GM18508 (cell line): ENCODE measurements at regions not wholly inside any gene's neighbourhood (a gene's known extent, or its start where the extent isn't known, plus 50 kb on each side); places are given as distances from the start of the nearest gene placed in this dataset.

ENCODE experiments used
- ATAC-seq: cut with Tn5 transposase; IDR thresholded peaks from one replicate; pipeline ENCODE4 v1.9.1; 2021; ENCODE audit warnings: moderate number of reproducible peaks; ENCODE audit not compliant: insufficient read depth, unreplicated experiment

DNA sequence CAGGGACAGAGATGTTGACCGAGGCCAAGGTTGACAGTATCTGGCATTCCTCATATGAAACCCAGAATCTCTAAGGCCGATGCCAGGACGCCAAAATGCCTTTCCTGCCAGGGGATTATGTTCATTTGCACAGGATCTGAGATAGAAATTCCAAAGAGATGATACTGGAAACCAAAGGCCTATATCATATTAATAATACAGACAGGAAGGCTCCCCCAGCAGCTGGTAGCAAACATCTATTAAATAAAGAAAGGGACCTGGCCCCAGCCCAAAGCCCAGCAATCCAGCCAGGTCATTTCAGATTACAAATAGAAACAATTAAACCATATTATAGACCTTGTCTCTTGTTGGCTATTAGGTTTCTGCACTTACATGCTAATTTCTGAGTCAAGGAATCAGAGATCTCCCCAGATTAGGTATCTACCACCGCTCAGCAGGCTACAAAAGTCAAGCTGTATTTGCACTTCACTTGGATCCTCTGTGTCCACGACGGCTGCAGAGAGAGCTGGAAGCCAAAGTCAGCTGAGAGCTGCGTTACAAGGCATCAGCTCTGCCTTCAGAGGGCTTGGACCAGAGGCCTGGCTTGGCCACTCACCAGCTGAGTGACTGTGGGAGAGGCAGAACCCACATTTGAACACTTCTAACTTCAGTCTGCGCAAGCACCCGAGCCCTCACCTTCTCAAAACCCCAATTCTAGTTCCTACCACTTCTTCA lies 269.3 kb upstream of the SIX2 start:
- ATAC-seq = no peak

DNA sequence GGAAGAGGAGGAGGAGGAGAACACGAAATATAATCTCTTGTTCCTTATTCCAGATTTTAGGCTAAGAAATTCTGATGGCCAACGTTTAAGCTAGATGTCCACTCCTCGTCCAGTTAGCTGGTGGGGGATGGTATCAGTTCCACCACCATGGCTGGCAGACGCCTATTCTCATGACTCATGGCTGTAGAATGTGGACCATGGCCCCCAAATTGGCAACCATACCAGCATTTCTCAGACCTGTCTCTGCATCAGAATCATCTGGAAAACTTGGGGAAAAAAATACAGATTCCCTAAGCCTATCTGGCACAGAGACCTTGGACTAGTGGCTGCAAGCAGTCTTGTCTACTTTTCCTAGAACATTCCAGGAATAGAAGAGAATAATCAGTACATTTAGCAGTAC lies 267.7 kb upstream of the SIX2 start:
- ATAC-seq = no peak

DNA sequence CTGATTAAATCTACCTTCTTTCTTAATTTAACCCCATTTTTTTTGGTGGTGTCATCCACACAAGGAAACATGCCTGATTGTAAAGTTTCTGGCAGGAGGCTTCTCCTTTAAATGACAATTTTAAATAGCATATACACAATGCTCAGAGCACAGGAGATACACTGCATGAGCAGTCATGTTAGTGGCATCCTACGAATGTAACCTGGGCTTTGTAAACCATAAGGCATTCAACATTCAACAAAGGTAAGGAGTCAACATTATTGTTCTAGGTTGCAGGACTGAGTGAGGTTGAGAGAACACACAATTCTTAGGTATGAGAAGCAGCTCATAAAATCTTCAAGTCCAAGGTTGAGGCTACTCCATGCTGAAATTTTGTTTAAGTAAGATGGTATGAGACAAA lies 266.6 kb upstream of the SIX2 start:
- no peak for ATAC-seq

DNA sequence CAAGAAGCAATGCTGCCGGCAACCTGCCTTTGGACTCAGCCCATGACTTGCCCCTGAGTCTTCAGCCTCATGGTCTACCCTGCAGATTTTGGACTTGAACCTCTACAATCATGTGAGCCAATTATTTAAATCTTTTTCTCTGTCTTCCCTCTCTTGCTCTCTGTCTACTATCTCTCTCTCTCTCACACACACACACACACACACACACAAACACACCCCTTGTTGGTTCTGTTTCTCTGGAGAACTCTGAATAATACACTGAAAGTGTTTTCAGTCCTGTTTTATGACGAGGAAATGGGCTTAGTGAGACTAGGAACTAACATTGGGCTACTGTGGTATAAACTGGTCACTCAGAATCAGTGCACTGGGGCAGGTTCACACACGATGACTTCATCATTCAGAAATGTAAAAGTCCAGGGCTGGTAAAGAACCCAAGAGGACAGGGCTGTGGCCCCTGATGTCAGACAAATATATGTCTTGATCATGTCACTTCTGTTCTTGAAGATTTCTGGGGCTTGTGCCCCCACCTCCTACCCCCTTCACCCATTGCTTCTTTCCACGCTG lies 266.1 kb upstream of the SIX2 start:
- ATAC-seq = no peak

DNA sequence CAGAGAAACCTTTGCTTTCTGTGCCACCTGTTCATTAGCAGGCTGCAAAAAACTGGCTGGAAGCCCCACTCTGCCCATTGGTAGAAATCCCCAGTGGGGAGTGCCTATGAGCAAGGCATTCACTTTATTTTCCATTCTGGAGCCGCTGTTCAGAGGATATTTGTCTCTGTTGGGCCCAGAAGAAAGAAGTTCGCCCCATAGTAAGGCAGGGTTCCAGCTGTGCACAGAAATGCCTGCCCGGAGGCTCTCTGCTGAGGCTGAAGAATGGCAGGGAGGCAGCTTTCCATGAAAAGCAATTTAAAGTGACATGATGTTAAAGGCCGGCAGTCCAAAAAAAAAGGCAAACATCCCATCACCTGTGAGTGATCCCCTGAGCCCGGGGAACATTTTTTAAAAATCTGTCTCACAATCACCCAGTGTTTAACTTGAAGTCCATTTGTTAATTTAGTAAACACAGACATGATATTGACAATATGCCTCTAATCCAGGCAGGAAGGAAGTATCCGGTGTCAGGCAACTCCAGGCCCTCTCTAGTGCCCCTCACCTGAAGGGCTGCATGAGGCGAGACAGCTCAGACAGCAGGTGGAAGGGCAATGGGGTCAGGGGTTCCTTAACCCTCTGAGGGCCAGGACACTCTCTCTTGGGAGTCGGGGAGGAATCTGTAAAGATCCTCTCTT lies 265.1 kb upstream of the SIX2 start:
- ATAC-seq = no peak

DNA sequence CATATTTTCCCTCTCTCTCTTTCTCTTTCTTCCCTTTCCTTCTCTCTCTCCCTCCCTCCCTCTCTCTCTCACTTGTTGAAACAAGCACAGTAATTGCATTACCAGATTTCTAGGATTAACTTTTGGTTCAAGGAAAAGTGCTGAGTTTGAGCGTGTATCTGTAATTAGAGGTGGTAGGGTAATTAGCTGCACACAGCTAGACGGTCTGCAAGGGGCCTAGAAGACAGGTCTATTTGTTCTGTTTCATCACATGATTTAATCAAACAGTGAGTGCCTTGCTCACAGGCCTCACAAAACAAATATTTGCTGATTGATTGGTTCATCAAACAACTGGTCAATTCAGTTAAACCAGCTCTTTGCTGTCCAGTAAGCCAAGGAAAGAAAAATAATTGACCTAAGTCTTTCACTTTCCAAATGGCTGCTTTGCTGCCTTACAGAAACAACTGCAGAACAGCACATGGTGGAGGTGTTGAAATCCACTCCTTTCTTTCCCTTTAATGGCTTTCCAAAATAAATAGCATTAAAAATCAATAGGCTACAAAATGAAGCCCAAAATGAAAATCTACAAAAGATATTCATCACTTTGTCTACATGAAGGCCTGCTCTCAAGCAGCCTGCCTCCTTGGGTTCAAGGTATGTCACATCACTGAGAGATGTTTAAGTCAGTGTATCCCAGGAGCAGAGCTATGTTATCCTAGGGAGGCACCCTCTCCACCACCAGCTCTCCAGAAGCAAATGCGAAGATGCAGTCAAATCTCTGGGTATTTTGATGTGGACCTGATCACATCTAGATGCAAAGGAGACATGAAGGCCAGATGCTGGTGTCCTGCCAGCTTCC lies 264.4 kb upstream of the SIX2 start:
- ATAC-seq = no peak

DNA sequence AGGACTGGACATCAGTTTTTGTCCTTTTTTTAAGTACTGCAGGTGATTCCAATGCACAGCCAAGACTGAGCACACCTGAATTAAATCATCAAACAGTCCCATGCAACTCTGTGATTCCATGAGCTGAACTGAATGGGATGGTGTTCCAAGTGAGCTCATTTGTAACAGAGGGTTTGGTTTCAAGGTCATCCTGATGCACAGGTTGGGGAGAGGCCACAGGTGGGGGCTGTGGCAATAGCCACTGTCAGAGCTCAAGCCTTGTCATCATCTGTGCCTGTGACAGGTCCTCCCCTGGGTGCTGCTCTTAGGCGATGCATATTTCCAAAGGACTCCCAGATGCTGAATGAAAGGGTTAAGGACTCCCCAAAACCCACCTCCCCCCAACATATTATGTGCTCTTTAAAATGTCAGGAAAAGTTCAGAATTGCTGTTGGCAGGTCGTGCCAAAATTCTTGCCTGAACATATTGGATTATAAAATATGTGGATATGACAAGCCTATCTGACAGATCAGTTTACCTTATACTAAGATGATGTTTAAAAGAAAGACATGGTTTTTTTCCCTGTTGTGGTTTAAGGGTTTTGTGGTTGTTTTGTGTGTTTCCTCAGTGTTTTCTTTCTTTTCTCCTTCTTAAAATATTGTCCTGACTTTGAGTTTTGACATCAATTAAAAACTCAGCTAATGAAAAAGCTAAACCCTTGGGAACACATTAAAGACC lies 263.5 kb upstream of the SIX2 start:
- no peak for ATAC-seq

DNA sequence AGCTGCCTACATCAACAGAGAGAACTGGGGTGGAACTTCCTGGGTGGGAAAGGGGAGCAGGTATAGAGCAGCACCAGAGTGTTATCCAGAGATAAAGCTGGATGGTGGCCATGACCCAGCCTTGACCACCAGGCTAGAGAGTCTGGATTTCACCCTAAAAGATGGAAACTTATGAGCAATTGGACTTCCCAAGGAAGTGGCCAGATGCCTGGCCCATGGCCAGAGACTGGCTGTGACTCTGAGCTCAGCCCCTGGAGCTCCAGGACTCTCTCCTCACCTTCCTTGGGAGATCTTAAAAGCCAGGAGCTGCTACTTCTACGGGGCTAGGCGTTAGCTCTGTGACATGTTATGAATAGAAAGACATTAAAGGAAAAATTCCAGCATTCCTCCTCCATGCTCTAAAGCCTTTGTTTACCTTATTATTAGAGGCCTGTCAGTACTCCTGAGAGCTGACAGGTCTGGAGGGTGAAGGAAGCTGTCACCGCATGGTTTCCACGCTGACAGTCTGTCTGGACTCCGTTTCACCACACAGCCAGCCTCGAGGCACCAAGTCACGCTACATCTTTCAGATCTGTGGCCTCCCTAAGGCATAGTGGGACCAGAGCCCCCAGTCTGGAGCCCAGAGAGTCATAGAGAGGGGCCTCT lies 260.0 kb upstream of the SIX2 start:
- no peak for ATAC-seq

DNA sequence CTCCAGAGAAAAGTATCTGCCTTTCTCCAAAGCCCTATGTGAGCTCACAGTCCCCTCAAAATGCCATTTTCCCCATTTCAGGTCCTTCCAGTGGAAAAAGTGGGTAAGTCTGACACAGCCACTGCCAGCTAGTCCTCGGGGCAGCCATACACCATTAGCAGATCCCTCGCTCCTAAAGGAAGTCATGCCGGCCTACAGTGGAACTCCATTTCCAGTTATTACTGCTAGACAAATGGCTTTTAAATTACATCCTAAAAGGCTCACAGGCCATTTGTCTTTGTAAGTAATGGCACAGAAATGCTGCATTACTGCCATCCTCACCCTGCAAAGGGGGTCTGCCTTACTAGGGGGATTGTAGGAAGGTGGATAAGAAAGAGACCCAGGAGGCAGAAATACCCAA lies 259.4 kb upstream of the SIX2 start:
- no peak for ATAC-seq

DNA sequence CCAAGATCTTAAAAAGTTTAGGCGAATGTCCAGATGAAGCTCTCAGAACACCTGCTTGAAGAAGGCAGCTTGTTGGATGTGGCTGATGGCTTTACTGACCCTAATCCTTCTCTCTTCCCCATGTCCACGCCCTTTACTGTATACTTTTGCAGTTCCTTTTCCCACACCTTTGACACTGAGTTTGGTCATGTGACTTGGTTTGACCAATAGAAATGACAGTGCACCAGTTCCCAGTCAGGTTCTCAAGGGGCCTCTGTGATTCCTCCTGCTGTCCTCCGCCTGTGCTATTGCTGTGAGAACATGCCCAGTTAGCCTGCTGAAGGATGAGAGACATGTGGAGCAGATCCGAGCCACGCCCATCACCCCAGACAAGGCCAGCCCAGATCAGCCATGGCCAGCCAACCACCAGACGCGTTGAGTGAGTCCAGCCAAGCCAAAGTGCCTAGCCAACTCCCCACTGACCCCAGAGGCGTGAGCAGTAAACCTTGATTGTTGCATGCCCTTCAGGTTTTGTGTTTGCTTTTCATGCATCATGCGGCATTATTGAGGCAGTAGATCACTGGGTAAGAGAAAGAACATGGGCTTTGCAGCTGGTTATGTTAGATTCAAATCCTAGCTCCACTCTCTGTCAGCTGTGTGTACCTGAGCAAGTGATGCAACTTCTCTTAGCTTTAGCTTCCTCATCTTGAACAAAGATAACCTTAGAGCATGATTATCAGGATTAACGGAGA lies 258.0 kb upstream of the SIX2 start:
- ATAC-seq = no peak

DNA sequence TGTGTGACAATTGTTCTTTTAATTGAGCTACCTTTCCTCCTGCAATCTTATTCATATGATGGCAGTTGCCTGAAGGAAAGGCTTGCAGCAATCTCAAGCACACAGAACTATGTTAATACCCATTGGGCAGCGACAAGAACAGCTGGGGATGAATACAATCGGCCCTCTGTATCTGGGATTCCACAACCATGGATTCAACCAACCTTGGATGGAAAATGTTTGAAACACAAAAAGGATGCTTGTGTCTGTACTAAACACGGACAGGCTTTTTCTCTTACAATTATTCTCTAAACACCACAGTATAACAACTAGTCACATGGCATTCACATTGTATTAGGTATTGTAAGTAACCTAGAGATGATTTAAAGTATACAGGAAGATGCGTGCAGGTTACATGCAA lies 256.1 kb upstream of the SIX2 start:
- no peak for ATAC-seq

DNA sequence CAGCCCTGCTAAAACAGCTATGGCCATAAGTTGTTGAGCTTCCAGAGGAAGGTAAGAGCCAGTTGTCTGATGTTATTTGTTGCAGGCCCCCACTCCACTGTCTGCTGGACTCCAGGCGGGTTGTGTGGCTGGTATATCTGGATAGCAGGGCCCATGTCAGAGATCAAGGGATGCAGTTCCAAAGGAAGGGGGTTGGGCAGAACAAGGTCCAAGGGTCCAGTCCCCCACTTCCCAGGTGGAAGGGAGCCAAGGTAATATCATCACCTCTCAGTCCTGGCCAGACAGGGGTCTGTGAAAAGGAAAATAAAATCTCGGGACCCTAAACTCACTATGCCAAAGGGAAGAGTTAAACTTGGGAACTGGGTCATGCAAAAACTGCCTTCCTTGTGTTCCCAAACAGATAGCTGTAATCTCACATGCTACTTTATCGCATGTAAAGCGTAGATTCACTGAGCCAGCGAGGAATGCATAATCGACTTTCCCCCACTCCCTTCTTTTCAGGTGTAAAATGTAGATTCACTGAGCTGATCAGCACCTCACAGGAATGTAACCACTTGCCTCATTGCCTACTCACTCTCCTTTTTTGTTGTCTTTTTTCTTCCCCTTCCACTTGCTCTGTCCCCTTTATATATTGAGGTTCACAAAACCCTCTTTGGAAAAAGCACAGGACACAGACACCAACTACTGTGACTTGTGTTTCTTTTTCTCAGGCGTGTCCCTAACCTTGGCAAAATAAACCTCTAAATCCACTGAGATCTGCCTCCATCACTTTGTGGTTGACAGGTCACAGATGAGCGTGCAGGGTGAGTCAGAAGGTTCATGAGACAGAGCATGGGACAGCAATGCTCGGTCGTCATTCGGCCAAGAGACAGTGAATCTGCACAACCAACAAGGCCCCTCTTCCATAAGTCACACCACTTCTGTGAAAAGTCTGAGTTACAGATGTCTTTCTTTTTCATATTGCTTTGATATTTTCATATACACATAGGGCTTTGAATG lies 255.3 kb upstream of the SIX2 start:
- ATAC-seq = no peak

DNA sequence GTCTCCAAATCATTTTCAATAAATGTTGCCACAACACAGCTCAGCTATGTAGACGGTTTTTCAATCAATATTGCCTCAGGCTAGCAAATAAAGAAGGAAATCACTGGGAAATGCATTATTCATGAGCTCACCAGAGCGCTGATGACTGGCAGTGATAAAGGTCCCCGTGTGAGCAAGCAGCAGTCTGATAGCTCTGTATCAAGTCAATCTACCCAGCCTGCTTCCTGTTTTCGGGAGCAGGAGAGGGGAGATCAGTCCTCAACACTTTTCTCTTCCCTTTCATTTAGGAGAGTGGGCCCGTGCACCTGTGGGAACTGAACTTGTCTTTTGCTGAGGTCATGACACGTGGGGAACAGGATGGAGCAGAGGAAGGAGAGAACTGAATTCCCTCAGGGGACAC lies 253.9 kb upstream of the SIX2 start:
- no peak for ATAC-seq

DNA sequence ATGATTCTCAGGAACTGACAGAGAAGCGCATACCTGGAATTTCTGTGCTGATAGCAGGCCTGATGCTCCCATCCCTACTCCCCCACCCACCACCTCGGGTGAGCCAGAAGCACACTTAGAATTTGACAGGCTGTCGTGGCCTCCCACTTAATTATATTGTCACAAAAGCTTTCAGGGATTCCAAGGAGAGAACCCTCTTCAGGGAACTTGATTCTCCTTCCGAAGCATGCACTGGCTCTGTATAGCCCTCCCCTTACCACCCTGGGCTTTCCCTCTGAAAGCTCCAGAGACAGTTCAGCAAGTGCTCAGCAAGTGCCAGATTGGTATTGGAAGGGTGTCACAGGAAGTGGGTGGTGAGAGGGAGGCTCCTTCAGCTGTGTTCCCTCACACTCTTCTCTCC lies 252.5 kb upstream of the SIX2 start:
- no peak for ATAC-seq

DNA sequence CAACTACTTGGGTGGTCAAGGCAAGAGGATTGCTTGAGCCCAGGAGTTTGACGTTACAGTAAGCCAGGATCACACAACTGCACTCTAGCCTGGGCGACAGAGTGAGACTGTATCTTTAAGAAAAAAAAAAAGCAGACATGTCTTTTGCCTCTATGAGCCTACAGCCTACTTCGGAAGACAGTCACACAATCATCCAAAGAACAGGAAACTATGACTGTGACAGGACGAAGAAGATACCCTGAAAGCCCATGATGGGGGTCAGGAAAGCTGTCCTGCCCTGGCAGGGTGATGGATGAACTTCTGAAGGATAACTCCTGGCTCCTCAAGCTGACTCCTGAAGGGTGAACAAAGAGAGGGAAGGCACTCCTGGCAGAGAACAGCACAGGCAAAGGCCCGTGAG lies 251.7 kb upstream of the SIX2 start:
- ATAC-seq = no peak

DNA sequence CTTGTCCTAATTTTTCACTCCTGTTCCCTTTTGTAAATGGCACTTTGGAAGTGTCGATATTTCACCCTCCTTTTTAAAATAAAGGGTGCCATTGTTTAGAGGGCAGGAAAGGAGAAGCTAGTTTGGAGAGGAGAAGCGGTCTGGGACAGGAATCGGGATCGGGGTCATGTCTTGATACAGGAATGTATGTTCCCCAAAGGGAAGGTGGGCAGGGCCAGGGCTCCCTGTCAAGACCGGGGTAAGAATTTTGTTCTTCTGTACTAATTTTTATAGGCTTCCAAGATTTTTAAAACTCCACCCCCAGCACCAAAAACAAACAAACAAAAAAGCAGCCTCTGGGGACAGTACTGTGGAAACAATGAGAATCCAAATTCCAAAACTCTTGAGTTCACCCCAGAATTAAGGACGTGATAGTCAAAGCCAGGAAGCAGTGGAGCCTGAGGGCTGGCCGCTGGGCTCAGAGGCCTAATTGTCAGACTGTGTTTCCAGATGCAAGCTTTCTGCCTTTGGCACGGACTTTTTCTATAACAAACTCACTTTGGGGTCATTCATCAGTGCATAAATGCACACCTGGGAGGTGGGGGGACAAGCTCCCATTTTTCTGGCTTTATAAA lies 250.4 kb upstream of the SIX2 start:
- no peak for ATAC-seq

DNA sequence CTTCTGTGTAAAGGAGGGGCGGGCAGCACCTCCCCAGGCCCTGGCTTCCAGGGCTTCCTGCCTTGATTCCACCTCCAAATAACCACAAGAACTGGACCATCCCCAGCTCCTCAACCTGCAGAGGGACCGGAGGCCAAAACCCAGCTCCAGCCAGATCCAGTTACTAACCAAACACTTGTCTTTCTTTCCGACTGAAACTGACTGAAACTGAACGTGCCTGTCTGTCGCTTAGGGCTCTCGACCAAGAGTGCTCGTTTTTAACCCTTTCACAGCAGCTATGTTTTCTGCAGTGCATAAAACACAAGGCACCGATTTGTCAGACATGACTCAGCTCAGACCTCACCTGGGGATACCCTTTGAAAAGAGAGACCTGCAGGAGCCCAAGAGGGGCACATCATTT lies 249.9 kb upstream of the SIX2 start:
- no peak for ATAC-seq

DNA sequence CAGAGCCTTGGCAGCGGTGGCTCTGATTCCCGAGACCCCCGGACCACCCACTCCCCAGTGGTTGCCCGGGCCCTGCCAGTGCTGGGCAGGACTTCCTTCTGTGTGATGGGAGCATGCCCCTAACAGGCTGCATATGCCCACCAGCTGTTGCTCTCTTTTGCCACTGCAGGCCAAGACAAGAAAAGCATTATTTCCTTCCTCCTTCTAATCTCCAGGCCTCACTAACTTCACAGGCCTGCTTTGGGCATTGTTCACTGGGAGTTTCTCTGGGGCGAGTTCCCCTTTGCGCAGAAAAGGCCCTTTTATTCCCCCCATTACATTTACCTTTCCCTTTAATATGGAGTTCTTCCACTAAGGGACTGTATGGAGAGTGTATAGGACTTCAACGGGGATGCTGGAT lies 249.1 kb upstream of the SIX2 start:
- ATAC-seq = no peak
